Stimulated activated CD4-positive, alpha-beta T cell treated with anti-CD3 and anti-CD28 coated beads, TNF-alpha, amount 100 ng/mL, for 1 hour (primary cell): ENCODE measurements at regions not wholly inside any gene's neighbourhood (a gene's known extent, or its start where the extent isn't known, plus 50 kb on each side); places are given as distances from the start of the nearest gene placed in this dataset.
"Not testable (repeated sequence)": the region's sequence is repeated elsewhere in the genome, so short reads cannot be mapped to it uniquely, and the experiment has no call there.

ENCODE experiments used
- DNase-seq, 3 donors: peaks; one replicate each; pipeline ENCODE4 v3.0.0-alpha.2; 2020; ENCODE audit warnings: low read depth in 3 of 3, low spot score in 1 of 3

DNA sequence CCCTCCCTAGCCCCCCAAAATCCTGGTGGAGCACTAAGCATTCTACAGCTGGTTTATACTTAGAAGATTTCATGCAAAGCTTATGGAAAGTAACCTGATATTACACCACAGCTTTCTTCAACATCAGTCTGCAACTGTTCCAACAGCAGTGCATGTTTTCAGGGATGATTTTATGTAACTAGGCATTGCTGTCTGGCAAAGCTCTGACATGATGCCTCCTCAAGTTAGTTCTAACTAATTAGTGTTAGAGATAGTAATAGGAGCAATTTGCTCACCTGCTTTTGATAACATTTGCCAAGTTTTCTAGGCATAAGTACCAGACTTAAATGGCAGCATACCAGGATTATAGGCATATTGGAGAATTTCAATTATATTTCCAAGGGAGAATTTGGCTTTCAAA, 330.3 kb upstream of the SGO1 start:
- no peak for DNase-seq

DNA sequence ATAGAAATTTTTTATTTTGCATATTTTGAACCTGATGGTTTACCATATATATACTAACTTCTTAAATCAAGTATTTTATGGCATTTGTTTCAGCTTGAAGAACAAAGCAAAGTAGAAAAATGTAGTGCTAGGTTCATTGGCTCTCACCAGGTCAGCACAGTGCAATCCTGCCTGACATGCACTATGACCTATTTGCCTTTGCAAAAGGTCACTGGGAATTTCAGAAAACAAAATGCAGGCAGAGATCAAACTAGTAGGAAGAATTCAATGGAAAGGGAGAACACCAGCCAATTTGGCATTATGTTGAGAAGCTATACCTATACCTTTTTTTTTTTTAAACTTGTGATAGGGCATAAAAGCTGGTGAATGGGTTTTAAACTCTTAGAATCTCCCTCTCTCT, 329.8 kb upstream of the SGO1 start:
- no peak for DNase-seq

- DNase-seq = no peak
Observed at GRCh38 chr3:20511863-20512505, 326.0 kb upstream of the SGO1 start.

DNA sequence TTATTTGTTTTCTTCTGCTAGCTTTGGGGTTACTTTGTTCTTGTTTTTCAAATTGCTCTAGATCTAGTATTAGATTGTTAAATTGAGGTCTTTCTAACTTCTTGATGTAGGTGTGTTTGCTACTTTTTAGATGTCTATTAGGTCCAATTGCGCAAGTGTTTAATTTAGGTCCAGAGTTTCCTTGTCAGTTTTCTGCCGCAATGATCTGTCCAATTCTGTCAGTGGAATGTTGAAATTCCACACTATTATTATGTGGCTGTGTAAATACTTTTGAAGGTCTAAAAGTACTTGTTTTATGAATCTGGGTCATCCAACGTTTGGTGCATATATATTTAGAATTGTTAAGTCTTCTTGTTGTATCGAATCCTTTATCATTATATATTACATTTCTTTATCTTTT, 324.4 kb upstream of the SGO1 start:
- no peak for DNase-seq

DNA sequence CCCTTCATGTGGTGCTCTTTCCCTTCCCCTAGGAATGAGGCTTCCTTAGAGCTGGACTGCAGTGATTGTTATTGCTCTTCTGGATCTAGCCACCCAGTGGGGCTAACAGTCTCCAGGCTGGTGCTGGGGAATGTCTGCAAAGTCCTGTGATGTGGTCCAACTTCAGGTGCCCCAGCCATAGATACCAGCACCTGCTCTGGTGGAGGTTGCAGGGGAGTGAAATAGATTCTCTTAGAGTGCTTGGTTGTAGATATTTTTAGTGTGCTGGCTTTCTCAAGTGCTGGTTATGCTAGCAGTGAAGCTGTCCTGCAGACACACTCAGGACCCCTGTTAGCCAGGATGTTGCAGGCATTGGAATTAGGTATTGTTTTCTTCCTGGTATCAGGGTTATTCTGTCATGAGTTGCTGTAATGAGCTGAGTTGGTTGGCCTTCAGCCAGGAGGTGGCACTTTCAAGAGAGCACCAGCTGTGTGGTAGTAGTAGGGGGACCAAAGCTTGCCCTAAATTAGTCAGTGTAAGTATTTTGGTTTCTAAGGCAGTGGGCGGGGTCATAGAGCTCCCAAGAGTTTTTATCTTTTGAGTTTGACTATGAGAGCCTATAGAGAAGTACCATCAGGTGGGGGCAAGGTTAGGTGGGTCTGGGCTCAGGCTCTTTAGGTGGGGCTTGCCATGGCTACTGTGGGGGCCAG, 317.5 kb upstream of the SGO1 start:
- no peak for DNase-seq

GRCh38 chr3:20490996-20491395, 305.0 kb upstream of the SGO1 start:
- DNase-seq = no peak

DNA sequence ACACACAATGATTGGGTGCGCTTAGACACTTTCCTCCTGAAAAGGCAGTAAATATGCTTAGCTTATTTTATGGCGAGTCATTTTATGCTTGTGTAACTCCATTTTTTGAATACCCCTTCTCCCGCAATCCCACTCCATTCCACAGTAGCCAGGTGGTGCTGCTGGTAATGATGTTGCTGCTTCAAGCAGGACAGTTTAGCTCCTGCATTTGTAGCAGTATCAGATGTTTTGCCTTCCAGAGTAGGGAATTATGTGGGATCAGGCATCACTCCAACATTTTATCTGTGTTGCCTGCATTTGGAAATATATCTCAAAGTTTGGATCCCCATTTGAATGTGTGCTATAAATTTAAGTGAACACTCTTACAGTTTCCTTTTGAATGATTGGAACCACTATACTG, 302.1 kb upstream of the SGO1 start:
- no peak for DNase-seq

DNA sequence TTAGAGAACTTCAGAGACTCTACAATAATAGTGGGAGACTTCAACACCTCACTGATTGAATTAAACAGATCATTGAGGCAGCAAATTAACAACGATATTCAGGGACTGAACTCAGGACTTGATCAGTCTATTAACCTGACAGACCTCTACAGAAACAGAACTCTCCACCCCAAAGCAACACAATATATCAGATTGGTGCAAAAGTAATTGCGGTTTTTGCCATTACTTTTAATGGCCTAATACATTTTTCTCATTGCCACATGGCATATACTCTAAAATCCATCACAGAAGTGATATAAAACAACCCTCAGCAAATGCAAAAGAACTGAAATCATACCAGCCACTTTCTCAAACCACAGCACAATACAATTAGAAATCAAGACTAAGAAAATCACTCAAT, 298.1 kb upstream of the SGO1 start:
- DNase-seq = no peak

- no peak for DNase-seq
Observed at GRCh38 chr3:20482350-20482749, 296.3 kb upstream of the SGO1 start.

DNA sequence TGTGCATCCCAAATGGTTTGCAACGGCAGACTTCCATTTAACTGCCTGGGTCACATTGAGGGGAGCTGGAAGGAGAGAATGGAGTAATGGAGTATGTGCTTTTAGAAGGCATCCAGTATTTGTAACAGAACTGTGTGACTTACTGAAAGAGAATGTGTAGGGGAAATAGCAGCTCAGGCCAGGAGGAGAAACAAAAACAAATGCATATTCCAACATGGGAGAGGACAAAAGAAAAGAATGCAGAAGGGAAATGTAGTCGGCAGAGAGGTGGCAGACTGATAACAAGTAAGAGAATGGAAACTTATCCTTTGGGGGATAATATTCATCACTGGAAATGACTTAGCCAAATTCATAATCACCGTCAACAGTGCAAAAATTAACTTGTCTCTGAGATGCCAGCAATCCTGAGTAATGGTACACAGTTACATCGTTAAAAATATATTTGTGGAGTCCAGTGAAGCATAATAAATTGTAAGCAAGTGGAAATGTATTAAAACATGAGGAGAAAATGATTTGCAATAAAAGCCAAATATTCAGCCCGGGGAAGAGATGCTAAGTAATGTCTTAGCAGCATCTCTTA, 294.9 kb upstream of the SGO1 start:
- no peak for DNase-seq

GRCh38 chr3:20478436-20478835, 292.4 kb upstream of the SGO1 start:
- no peak for DNase-seq

- not testable (repeated sequence) for DNase-seq
Observed at GRCh38 chr3:20464237-20464636, 278.2 kb upstream of the SGO1 start.

- DNase-seq = no peak
Observed at GRCh38 chr3:20462723-20463122, 276.7 kb upstream of the SGO1 start.

DNA sequence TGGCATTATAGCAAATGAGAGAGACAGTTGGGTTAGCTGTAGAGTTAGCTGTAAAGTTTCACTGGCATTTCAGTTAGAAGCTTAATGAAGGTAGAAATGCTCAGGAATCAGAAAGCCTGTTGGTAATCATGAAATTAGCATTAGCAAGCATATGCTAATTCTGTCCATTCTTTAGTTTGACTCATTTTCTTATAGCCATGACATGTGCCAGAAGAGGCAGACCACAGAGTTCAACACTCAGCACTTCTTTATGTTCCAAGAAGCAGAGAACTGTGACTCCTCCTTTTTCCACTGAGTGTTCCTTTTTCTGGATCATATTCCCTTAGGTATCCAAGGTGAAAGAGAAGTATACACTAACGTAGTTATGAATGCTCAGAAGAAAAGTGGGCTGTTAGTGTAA, 276.2 kb upstream of the SGO1 start:
- no peak for DNase-seq

DNA sequence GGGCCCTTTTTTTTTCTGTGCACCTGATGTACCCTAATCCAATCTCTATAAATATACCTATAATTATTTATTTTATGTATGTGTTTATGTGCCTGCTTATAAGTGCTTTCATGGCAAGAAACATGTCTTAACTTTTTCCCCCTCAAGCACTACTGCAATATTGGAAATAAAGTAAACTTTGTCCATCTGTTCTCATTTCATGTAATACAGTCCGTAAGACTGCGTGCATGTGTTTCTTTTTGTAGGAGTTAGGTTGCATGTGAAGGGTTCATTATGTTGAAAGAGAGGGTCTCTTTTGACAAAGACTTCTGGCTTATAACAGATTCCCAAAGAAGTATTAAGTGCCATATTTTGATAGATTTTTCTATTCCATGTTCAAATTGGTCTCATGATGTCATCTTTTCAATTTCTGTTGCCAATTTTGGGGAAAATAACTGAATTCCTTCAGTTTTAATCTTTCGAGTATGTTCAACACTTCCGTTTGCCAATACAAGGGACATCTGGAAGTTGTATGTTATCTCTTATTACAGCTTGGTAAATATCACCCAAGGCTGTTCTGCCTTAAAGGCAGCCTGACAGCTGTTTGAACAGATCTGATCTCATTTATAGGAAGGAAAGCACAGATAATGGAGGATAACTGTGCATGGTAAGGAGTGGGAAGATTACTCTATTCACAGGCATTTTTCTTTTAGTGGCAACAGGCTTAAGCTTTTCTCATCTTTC, 273.1 kb upstream of the SGO1 start:
- no peak for DNase-seq

DNA sequence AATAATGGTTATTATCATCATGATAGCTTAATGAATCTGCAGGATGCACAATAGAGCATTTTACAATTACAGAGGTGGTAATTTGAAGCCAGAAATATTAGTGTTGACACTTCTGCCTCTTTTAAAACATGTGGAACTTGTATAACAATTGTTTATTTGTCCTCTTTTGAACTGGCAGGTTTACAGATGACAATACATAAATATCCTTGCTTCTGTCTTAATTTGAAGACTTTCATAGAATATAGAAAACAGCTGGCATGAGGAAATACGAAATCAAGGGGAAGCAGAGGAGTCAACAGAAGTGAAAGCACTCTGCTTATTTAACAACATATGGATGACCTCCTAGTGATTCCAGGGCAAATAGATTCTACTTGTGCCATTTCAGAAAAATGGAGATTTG, 270.5 kb upstream of the SGO1 start:
- no peak for DNase-seq

- DNase-seq = no peak
Observed at GRCh38 chr3:20451170-20451569, 265.2 kb upstream of the SGO1 start.

DNA sequence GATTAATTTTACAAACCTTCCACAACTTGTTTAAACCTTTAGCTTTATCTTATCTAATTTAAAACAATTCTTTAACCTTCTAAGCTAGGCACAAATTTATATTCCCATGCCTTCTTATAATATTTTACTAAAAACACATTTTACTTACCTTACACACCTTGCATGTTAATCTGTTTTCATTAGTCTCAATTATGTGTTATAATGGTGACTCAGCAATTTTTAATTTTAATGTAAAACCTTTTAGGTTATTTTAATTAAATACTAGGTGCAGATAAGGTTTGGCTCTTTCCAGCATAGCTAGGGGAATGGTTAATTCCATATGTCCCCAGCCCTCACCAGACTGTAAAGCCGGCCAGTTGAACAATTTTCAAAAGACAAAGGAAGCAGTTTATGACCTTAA, 264.6 kb upstream of the SGO1 start:
- DNase-seq = no peak

- no peak for DNase-seq
Observed at GRCh38 chr3:20442846-20443245, 256.8 kb upstream of the SGO1 start.

DNA sequence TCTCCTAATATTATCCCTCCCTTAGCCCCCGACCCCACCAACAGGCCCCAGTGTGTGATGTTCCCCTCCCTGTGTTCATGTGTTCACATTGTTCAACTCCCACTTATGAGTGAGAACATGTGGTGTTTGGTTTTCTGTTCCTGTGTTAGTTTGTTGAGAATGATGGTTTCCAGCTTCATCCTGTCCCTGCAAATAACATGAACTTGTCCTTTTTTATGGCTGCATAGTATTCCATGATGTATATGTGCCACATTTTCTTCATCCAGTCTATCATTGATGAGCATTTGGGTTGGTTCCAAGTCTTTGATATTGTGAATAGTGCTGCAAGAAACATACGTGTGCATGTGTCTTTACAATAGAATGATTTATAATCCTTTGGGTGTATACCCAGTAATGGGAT, 241.3 kb upstream of the SGO1 start:
- DNase-seq = not testable (repeated sequence)

- DNase-seq = no peak
Observed at GRCh38 chr3:20425138-20425537, 239.1 kb upstream of the SGO1 start.

DNA sequence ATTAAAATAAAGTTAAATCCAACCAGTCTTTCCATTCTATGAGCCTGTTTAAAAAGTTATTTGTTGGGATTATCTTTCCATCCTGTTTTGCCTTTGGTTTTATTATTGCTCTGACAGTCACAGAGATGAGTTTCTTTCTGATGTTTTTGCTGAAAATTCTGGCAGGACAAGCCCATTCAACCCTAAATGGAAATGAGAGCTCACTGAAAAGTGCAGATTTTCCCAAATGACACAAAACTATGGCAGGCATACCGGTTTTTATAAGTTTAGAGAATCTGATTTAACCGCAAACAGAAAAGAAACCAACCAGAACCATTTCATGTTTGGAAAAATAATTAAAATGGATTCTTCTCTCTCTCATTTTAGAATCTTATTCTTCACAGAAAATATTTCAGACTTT, 238.1 kb upstream of the SGO1 start:
- DNase-seq = no peak
